ENCODE measurements at regions not wholly inside any gene's neighbourhood (a gene's known extent, or its start where the extent isn't known, plus 50 kb on each side); places are given as distances from the start of the nearest gene placed in this dataset.

GRCh38 chr4:72205831-72206230, 174.0 kb downstream of the NPFFR2 start:
- no peak overlapping the region for H3K27ac ChIP-seq (ENCODE audit: insufficient read depth, low read length)

More at GRCh38 chr4:72205831-72206230, 174.0 kb downstream of the NPFFR2 start:
- Histone ChIP-seq H4K91ac (ENCODE audit: insufficient read depth, low read depth, low read length) (no peak overlapping the region), H2AK5ac (ENCODE audit: low read depth, low read length) (no peak overlapping the region), H2BK5ac (ENCODE audit: low read depth, low read length, poor library complexity, severe bottlenecking) (no peak overlapping the region), H3K56ac (ENCODE audit: extremely low read depth, insufficient read depth, low read length) (no peak overlapping the region), H3K14ac (replicated peaks; ENCODE audit: low read depth, low read length) (no peak overlapping the region), H2AK9ac (replicated peaks; ENCODE audit: low read depth, low read length, poor library complexity) (no peak overlapping the region), H3K9me1 (ENCODE audit: insufficient read depth, low read length) (no peaks in the 10 kb centered on the region), H3K4me3 (ENCODE audit: insufficient read depth, low read depth, low read length) (no peak overlapping the region), H2BK20ac (ENCODE audit: low read depth, low read length) (no peak overlapping the region), H3K36me3 (ENCODE audit: control insufficient read depth, insufficient read depth, low read length) (no peaks in the 10 kb centered on the region), H3K27me3 (ENCODE audit: control insufficient read depth, insufficient read depth, low read length) (no peaks in the 10 kb centered on the region), H2BK120ac (ENCODE audit: low read depth, low read length) (no peak overlapping the region), H3K9me3 (ENCODE audit: control insufficient read depth, insufficient read depth, low read length) (no peaks in the 10 kb centered on the region), H2AFZ (replicated peaks; ENCODE audit: low read length, poor library complexity) (no peak overlapping the region), H3K23ac (ENCODE audit: low read depth, low read length) (no peak overlapping the region), H2BK15ac (ENCODE audit: low read depth, low read length) (no peak overlapping the region), H3K4me2 (ENCODE audit: low read depth, low read length) (no peak overlapping the region), H3K79me1 (ENCODE audit: low read depth in 1 of 2, low read length in 2 of 2) (no peaks in the 10 kb centered on the region), H3K4ac (ENCODE audit: low read depth, low read length) (no peak overlapping the region), H4K5ac (ENCODE audit: low read depth, low read length) (no peak overlapping the region), H3K18ac (ENCODE audit: low read depth, low read length) (no peak overlapping the region), H3K4me1 (ENCODE audit: control insufficient read depth, insufficient read depth, low read length) (no peaks in the 10 kb centered on the region), H3K9ac (ENCODE audit: low read depth, low read length) (no peak overlapping the region), H4K20me1 (ENCODE audit: insufficient read depth, low read length) (no peaks in the 10 kb centered on the region), H4K8ac (ENCODE audit: low read depth in 2 of 2, low read length in 2 of 2) (no peak overlapping the region)
- whole genome bisulfite sequencing, 2 experiments (ENCODE audit: extremely low coverage in 2 of 2, insufficient read length in 1 of 2) = no CpG with 5 or more reads among the region's 3 CpGs
- ChIA-PET POLR2A (ENCODE audit: unreplicated experiment) (no interaction called here), CTCF (no interaction called here)
- DNase-seq = no peak
- intact Hi-C loops (cut with micrococcal nuclease) (no loop called here), dilution Hi-C loops (cut with HindIII; ENCODE audit: low sequenced_read_pairs, unreplicated experiment) (no loop called here), in situ Hi-C loops (cut with MboI; ENCODE audit: low sequenced_read_pairs) (no loop called here)
- ATAC-seq (ENCODE audit: low read depth) = no peak
- BruUV-seq (replicated peaks) = no TSS peak
- no peak for TF ChIP-seq SMC3 (IDR thresholded peaks at IDR 0.05; ENCODE audit: low read depth, low read length)
- no peak for TF ChIP-seq NFE2L2 (IDR thresholded peaks at IDR 0.05; ENCODE audit: low read depth, low read length)
- no peak for TF ChIP-seq MXI1 (IDR thresholded peaks at IDR 0.05; ENCODE audit: borderline replicate concordance, low read depth, low read length)
- no peak for TF ChIP-seq ELK1 (IDR thresholded peaks at IDR 0.05; ENCODE audit: borderline replicate concordance, low read depth, low read length)
- no peak for TF ChIP-seq MAZ (IDR thresholded peaks at IDR 0.05; ENCODE audit: borderline replicate concordance, low read depth, low read length)
- no peak for TF ChIP-seq CHD1 (IDR thresholded peaks at IDR 0.05; ENCODE audit: low read depth, low read length)
- TF ChIP-seq MAFK (IDR thresholded peaks at IDR 0.05; ENCODE audit: low read depth, low read length) = no peak
- TF ChIP-seq CEBPB (IDR thresholded peaks at IDR 0.05; ENCODE audit: low read depth, low read length) = no peak
- TF ChIP-seq RAD21 (IDR thresholded peaks at IDR 0.05; ENCODE audit: low read length) = no peak

Data from IMR-90 (cell line).